Fibroblast of lung (primary cell): ENCODE measurements at regions not wholly inside any gene's neighbourhood (a gene's known extent, or its start where the extent isn't known, plus 50 kb on each side); places are given as distances from the start of the nearest gene placed in this dataset.
A peak's percentile ranks its signal among the peaks of the same experiment; 100 is the strongest.

ENCODE experiments used
- DNase-seq, 2 donors: peaks; one replicate each; pipeline versions ENCODE4 v3.0.0 to v3.0.0-alpha.2; 2010; ENCODE audit warnings: low read depth in 2 of 2
- H2AFZ ChIP-seq: 2 replicates; pipeline ENCODE4 v1.5.1; 2012; ENCODE audit warnings: low read length, control low read depth, inconsistent platforms
- H3K27ac ChIP-seq: 2 replicates; pipeline ENCODE4 v1.5.1; 2011; ENCODE audit warnings: low read length, control low read depth; ENCODE audit not compliant: insufficient read depth
- H3K27me3 ChIP-seq: 2 replicates; pipeline ENCODE4 v1.5.1; 2011; ENCODE audit warnings: mild to moderate bottlenecking, low read length; ENCODE audit not compliant: control insufficient read depth, insufficient read depth
- H3K36me3 ChIP-seq: 2 replicates; pipeline ENCODE4 v1.5.1; 2011; ENCODE audit warnings: low read length; ENCODE audit not compliant: control insufficient read depth, insufficient read depth
- H3K4me1 ChIP-seq: 2 replicates; pipeline ENCODE4 v1.5.1; 2011; ENCODE audit warnings: low read length; ENCODE audit not compliant: control insufficient read depth, insufficient read depth; ENCODE audit errors: extremely low read depth
- H3K4me2 ChIP-seq: 2 replicates; pipeline ENCODE4 v1.5.1; 2011; ENCODE audit warnings: low read length, control low read depth; ENCODE audit not compliant: insufficient read depth; ENCODE audit errors: extremely low read depth
- H3K4me3 ChIP-seq, 4 experiments: fragments of 200-600 bp in 1 of 4; sonication (generic) in 1 of 4; replicated peaks in 1 of 4; 2 replicates each; pipeline ENCODE4 v1.5.1; 2011 to 2016; ENCODE audit warnings: low read length in 4 of 4, low read depth in 3 of 4, mild to moderate bottlenecking in 3 of 4, control low read depth in 2 of 4, inconsistent platforms in 1 of 4, mixed read lengths in 1 of 4; ENCODE audit not compliant: insufficient read depth in 1 of 4; ENCODE audit errors: control extremely low read depth in 1 of 4
- H3K79me2 ChIP-seq: 2 replicates; pipeline ENCODE4 v1.5.1; 2012; ENCODE audit warnings: mild to moderate bottlenecking, low read length, inconsistent platforms; ENCODE audit not compliant: control insufficient read depth, insufficient read depth
- H3K9ac ChIP-seq: 2 replicates; pipeline ENCODE4 v1.5.1; 2011; ENCODE audit warnings: mild to moderate bottlenecking, low read length, control low read depth; ENCODE audit not compliant: insufficient read depth
- H3K9me3 ChIP-seq: 2 replicates; pipeline ENCODE4 v1.5.1; 2012; ENCODE audit warnings: low read depth, low read length; ENCODE audit not compliant: control insufficient read depth, insufficient read depth
- H4K20me1 ChIP-seq: 2 replicates; pipeline ENCODE4 v1.5.1; 2011; ENCODE audit warnings: low read length; ENCODE audit not compliant: control insufficient read depth, insufficient read depth; ENCODE audit errors: extremely low read depth
- EZH2 ChIP-seq: IDR thresholded peaks from 2 replicates; pipeline ENCODE4 v1.5.1; 2012; ENCODE audit warnings: low read length, control low read depth, mild to moderate bottlenecking; ENCODE audit errors: missing control alignments
- TF ChIP-seq, protein P1 (sequence below), 2 donors: IDR thresholded peaks in 1 of 2; conservative IDR thresholded peaks in 1 of 2; 1 replicate in 1 of 2; 2 replicates in 1 of 2; pipeline ENCODE4 v1.5.1; 2011 to 2012; ENCODE audit warnings: low read length in 2 of 2, control low read depth in 1 of 2, inconsistent platforms in 1 of 2, low read depth in 1 of 2, mild to moderate bottlenecking in 1 of 2

DNA sequence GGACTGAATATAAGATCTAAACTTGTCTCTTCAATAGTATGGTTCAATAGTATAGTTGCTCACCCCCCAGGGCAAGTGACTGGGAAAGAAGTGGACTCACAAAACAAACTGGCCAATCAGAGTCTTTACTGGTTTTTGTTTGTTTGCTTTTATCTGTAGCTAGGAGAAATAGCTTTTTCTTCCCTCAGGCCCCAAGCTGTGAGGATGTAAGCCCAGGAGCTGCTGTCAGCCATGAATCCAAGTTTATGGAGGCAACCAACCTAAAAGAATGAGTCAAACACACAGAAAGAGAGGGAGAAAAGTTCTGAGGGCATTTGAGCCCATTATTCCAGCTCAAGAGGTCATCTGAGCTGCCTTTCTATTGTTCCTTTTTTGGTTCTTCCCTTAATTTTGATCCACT lies 375.3 kb downstream of the BCAT1 start:
- TF ChIP-seq EZH2, result no peak
- TF ChIP-seq, protein P1, sequence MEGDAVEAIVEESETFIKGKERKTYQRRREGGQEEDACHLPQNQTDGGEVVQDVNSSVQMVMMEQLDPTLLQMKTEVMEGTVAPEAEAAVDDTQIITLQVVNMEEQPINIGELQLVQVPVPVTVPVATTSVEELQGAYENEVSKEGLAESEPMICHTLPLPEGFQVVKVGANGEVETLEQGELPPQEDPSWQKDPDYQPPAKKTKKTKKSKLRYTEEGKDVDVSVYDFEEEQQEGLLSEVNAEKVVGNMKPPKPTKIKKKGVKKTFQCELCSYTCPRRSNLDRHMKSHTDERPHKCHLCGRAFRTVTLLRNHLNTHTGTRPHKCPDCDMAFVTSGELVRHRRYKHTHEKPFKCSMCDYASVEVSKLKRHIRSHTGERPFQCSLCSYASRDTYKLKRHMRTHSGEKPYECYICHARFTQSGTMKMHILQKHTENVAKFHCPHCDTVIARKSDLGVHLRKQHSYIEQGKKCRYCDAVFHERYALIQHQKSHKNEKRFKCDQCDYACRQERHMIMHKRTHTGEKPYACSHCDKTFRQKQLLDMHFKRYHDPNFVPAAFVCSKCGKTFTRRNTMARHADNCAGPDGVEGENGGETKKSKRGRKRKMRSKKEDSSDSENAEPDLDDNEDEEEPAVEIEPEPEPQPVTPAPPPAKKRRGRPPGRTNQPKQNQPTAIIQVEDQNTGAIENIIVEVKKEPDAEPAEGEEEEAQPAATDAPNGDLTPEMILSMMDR (conservative IDR thresholded peaks at IDR 0.05 in 1 of 2, IDR thresholded peaks at IDR 0.05 in 1 of 2; ENCODE audit: low read depth in 1 of 2, low read length in 2 of 2), result no peak
- no peaks in the 10 kb centered on the region for H3K9me3 ChIP-seq
- DNase-seq, result no peak
- H3K4me2 ChIP-seq, result no peak overlapping the region
- no peak overlapping the region for H3K9ac ChIP-seq
- no peak overlapping the region for H3K4me3 ChIP-seq
- H3K27ac ChIP-seq, result no peak overlapping the region
- H4K20me1 ChIP-seq, result no peaks in the 10 kb centered on the region
- H3K27me3 ChIP-seq, result no peaks in the 10 kb centered on the region
- H3K79me2 ChIP-seq, result no peaks in the 10 kb centered on the region
- no peak overlapping the region for H2AFZ ChIP-seq
- no peaks in the 10 kb centered on the region for H3K4me1 ChIP-seq
- no peaks in the 10 kb centered on the region for H3K36me3 ChIP-seq

DNA sequence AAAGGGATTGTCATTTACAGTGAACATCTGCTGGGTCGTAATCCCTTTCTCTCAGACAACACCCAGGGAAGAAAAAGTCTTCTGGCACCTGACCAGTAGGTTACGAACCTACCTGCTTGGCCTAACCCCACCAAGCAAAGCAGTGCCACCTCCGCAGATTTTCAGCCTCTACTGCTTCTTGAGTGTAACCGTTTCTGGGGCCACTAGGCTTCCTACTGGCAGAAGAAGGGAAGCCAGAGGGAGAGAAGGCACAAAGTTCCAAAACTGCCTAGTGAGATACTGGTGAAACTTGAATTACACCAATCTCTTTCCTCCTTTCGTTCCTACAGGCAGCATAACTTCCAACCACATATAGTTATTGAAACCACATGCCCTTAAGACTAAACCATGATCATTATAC lies 383.6 kb downstream of the BCAT1 start:
- Histone ChIP-seq H2AFZ (no peak overlapping the region), H3K36me3 (no peaks in the 10 kb centered on the region), H3K4me2 (no peak overlapping the region), H3K27me3 (no peaks in the 10 kb centered on the region), H3K79me2 (peaks cover 13% of the 10 kb centered on the region), H3K4me1 (peaks cover 3% of the 10 kb centered on the region), H3K4me3 (no peak overlapping the region), H4K20me1 (no peaks in the 10 kb centered on the region), H3K9ac (no peak overlapping the region), H3K27ac (no peak overlapping the region), H3K9me3 (no peaks in the 10 kb centered on the region)
- no peak for TF ChIP-seq EZH2
- TF ChIP-seq, protein P1 (conservative IDR thresholded peaks at IDR 0.05 in 1 of 2, IDR thresholded peaks at IDR 0.05 in 1 of 2; ENCODE audit: low read depth in 1 of 2, low read length in 2 of 2), result no peak
- DNase-seq, result no peak

DNA sequence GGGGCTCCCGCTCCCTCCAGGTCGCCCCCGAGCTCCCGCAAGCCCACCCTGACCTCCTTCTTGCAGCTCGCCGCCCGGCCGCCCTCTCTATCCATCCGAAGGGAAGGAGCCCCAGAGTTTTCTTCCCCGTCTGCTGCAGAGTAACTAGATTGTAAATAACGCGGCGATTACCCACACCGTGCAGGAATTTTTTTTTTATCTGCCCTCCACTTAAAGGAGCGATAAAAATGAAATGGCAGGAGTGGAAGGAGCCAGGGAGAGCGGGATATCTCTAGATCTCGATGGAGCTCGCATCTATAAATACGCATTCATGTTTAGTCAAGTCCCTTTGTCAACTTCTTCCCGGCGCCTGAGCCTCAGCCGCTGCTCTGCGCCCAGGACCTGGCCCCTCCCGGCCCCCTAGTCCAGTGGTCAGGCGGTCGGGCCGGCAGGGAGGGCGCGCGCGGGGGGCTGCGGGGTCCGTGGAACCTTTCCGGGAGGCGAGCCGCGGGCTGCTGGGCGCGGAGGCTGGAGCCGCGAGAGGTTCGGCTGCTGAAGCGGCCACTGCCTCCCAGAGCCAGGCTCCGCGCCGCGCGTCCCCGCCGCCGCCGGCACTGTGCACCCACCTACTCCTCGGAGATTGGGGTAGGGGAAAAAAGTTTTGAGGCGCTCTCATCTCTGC lies 386.0 kb downstream of the BCAT1 start:
- H3K36me3 ChIP-seq, result no peaks in the 10 kb centered on the region
- peak; percentile 52 to 67 for DNase-seq
- peaks cover 3% of the 10 kb centered on the region for H3K4me1 ChIP-seq
- no peaks in the 10 kb centered on the region for H3K9me3 ChIP-seq
- H3K9ac ChIP-seq, result peak overlapping the region; percentile 76
- H3K4me2 ChIP-seq, result peak overlapping the region; percentile 84
- TF ChIP-seq EZH2, result no peak
- TF ChIP-seq, protein P1 (conservative IDR thresholded peaks at IDR 0.05 in 1 of 2, IDR thresholded peaks at IDR 0.05 in 1 of 2; ENCODE audit: low read depth in 1 of 2, low read length in 2 of 2), result no peak
- H4K20me1 ChIP-seq, result no peaks in the 10 kb centered on the region
- peak overlapping the region; percentile 65 for H3K27ac ChIP-seq
- H3K4me3 ChIP-seq, result peak overlapping the region; percentile 91 to 98 (median 92)
- H3K79me2 ChIP-seq, result peaks cover 35% of the 10 kb centered on the region
- H3K27me3 ChIP-seq, result no peaks in the 10 kb centered on the region
- peak overlapping the region; percentile 58 for H2AFZ ChIP-seq
